22Rv1 (cell line): ENCODE measurements at regions not wholly inside any gene's neighbourhood (a gene's known extent, or its start where the extent isn't known, plus 50 kb on each side); places are given as distances from the start of the nearest gene placed in this dataset.

Experiments
- H3K27ac ChIP-seq: fragments of 450-650 bp; 2 replicates; pipeline ENCODE4 v1.5.1; 2017
- ZFX ChIP-seq: fragments of 450-650 bp; IDR thresholded peaks from 2 replicates; pipeline ENCODE4 v1.6.1; 2017; ENCODE audit warnings: antibody characterized with exemption, borderline replicate concordance
- TF ChIP-seq, protein P1 (sequence below): fragments of 450-650 bp; IDR thresholded peaks from 2 replicates; pipeline ENCODE4 v1.5.1; 2017; ENCODE audit warnings: mild to moderate bottlenecking

- TF ChIP-seq ZFX: no peak
- TF ChIP-seq, protein P1, sequence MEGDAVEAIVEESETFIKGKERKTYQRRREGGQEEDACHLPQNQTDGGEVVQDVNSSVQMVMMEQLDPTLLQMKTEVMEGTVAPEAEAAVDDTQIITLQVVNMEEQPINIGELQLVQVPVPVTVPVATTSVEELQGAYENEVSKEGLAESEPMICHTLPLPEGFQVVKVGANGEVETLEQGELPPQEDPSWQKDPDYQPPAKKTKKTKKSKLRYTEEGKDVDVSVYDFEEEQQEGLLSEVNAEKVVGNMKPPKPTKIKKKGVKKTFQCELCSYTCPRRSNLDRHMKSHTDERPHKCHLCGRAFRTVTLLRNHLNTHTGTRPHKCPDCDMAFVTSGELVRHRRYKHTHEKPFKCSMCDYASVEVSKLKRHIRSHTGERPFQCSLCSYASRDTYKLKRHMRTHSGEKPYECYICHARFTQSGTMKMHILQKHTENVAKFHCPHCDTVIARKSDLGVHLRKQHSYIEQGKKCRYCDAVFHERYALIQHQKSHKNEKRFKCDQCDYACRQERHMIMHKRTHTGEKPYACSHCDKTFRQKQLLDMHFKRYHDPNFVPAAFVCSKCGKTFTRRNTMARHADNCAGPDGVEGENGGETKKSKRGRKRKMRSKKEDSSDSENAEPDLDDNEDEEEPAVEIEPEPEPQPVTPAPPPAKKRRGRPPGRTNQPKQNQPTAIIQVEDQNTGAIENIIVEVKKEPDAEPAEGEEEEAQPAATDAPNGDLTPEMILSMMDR: no peak
- H3K27ac ChIP-seq: no peak overlapping the region
Observed at GRCh38 chr5:158119961-158120723, 261.2 kb upstream of the CLINT1 start.

GRCh38 chr5:158117467-158118160, 258.7 kb upstream of the CLINT1 start:
- TF ChIP-seq, protein P1: no peak
- no peak for TF ChIP-seq ZFX
- no peak overlapping the region for H3K27ac ChIP-seq

GRCh38 chr5:158116965-158117364, 258.0 kb upstream of the CLINT1 start:
- no peak overlapping the region for H3K27ac ChIP-seq
- TF ChIP-seq, protein P1: no peak
- TF ChIP-seq ZFX: no peak

GRCh38 chr5:158115468-158115867, 256.5 kb upstream of the CLINT1 start:
- TF ChIP-seq ZFX: no peak
- TF ChIP-seq, protein P1: no peak

GRCh38 chr5:158108177-158108576, 249.2 kb upstream of the CLINT1 start:
- no peak for TF ChIP-seq ZFX
- TF ChIP-seq, protein P1: no peak
- no peak overlapping the region for H3K27ac ChIP-seq

More at GRCh38 chr5:158115468-158115867, 256.5 kb upstream of the CLINT1 start:
- H3K27ac ChIP-seq: no peak overlapping the region

GRCh38 chr5:158100373-158100888, 241.5 kb upstream of the CLINT1 start:
- no peak overlapping the region for H3K27ac ChIP-seq
- TF ChIP-seq ZFX: no peak
- TF ChIP-seq, protein P1: no peak

GRCh38 chr5:158099571-158100105, 240.7 kb upstream of the CLINT1 start:
- TF ChIP-seq ZFX: no peak
- TF ChIP-seq, protein P1: no peak
- no peak overlapping the region for H3K27ac ChIP-seq
